Muscle of arm (tissue), 1 donor: ENCODE measurements at regions not wholly inside any gene's neighbourhood (a gene's known extent, or its start where the extent isn't known, plus 50 kb on each side); places are given as distances from the start of the nearest gene placed in this dataset.

Experiments
- DNase-seq: peaks from one replicate; pipeline ENCODE4 v3.0.0-alpha.2; 2013

DNA sequence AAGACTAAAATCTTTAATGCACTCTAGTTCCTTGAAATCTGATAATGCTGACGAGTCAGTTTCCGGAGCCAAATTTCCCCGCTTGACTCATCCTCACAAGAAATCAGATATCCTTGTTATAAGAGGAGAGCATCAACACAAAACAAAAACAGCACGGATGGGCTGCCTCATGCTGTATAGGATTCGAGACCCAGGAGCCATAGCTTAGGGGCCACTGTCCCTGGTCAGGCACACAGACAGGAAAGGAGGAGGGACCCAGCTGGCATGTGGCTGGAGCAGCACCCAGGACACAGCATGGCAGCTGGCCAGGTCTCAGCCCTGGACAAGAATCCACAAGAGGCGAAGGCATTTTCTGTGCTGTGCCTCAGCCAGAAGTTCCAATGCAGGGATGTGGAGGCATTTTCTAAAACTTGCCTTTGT is 110.2 kb upstream of the SPATA13 start:
- no peak for DNase-seq

GRCh38 chr13:24050796-24051715 is 109.5 kb upstream of the SPATA13 start:
- no peak for DNase-seq

GRCh38 chr13:24052547-24053518 is 107.7 kb upstream of the SPATA13 start:
- DNase-seq, result peak; percentile 45

- no peak for DNase-seq
Observed at GRCh38 chr13:24053519-24054251, 106.8 kb upstream of the SPATA13 start.

DNA sequence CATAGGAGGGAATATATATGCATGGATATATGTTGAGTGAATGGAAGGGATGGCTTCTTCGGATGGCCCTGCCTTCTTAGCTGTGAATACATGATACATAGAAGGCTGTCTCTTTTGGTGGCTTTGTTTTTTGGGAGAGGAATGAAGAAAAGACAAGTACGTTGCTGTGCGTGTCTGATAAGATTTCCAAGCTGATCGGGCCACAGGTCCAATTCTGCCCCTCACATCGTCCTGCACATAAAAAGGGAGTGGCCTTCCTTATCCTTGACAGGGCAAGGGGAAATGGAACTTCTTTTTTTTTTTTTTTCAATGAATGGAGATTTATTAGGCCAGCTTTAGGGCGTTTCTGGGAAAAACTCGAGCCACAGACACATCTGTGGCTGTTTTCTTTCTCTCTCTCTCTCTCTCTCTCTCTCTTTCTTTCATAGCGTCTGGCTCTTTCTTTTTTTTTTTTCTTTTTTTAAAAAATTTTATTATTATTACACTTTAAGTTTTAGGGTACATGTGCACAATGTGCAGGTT is 103.8 kb upstream of the SPATA13 start:
- DNase-seq, result no peak

GRCh38 chr13:24060993-24061392 is 99.5 kb upstream of the SPATA13 start:
- no peak for DNase-seq

GRCh38 chr13:24063281-24063877 is 97.1 kb upstream of the SPATA13 start:
- DNase-seq, result no peak

- DNase-seq, result no peak
Observed at GRCh38 chr13:24064371-24064770, 96.1 kb upstream of the SPATA13 start.

- DNase-seq, result no peak
Observed at GRCh38 chr13:24065176-24065575, 95.3 kb upstream of the SPATA13 start.

DNA sequence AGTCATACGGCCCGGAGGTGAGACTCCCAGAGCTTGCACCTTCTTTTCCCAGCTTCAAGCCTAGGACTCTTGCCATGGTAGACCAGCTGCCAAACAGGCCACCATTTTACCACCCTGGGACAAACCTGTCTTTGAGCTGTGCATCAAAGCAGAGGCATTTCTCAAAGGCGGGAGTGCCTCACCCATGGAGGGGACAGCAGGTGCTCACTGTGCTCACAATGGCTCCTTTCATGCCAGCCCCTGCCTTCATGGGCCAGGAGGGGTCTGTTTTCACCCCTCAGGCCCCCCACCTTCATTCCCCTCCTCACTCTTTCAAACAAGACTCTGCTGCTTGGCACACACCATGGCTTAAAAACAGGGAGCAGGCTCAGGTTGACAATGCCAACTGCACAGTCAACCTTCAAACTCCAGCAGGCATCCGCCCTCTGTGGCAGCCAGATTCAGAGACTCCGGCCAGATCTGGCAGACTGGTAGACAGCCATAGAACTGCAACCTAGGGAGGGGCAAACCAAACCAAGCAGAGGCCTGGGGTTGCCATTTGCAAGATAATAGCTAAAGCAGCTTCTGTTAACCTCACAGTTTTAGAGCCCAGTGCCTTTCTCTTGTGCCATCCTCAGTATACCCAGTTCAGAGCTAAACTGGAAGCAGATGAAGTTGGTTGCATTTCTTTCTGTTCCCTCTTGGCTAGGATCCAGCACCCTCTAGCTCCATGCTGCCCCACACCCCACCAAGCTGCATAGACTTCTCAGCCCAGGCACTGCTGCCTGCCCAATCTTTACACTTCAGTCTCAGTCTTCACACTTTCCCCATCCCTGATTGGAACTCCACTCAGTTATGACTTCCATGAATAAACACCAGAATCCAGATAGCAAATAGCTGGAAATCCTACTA is 93.9 kb upstream of the SPATA13 start:
- DNase-seq, result no peak

- no peak for DNase-seq
Observed at GRCh38 chr13:24068472-24068871, 92.0 kb upstream of the SPATA13 start.

DNA sequence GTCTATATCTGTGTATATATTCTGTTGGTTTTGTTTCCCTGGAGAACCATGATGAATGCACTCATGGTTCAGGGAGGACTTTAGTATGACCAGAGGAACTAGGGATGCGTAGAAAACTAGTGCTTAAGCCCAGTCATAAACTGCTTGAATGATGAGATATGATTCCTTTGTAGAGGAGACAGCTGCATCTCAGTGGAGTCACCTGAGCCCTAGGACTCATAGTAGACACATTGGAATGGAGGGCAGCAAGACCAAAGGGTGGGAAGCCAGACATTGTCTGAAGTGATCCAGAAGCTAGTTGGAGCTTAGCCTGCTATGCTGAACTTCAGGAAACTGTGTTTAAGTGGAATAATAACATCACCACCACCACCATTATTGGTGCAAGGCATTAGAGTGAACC is 89.5 kb upstream of the SPATA13 start:
- DNase-seq, result no peak

GRCh38 chr13:24071423-24072075 is 89.0 kb upstream of the SPATA13 start:
- DNase-seq, result no peak

DNA sequence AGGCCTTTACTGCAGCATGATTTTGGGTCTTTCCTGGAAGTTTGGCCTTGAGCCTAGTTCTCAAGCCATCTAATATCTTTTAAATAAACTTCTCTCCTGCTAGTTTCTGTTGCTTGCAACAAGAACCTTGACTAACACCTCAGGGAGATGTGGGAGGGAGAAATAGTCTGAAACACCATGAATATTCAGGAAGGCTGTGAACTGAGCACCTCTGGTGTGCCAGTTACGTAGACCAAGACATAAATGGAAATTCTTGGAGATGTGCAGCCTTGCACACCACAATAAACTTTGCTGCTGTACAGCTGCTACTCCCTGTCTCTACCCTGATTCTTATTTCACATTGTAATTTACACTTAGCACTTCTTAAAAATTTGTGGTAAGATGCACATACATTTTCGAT is 86.9 kb upstream of the SPATA13 start:
- no peak for DNase-seq

DNA sequence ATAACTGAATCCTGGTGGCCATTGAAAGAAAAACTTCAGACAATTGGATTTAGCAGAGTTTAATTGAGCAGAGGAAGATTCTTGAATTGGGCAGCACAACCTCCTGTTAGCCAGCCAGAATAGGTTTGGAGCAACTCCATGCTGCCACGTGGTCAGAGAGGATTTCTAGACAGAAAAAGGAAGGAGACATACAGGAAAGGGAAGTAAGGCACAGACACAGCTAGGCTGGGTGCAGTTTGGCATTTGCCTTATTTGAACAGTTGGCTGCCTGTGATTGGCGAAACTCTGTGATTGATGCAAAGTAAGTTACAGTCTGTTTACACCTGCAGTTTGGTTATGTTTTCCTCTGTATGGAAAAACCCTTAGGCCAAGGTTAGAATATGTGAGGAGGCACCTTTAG is 85.8 kb upstream of the SPATA13 start:
- DNase-seq, result no peak

- no peak for DNase-seq
Observed at GRCh38 chr13:24075137-24075975, 85.2 kb upstream of the SPATA13 start.

DNA sequence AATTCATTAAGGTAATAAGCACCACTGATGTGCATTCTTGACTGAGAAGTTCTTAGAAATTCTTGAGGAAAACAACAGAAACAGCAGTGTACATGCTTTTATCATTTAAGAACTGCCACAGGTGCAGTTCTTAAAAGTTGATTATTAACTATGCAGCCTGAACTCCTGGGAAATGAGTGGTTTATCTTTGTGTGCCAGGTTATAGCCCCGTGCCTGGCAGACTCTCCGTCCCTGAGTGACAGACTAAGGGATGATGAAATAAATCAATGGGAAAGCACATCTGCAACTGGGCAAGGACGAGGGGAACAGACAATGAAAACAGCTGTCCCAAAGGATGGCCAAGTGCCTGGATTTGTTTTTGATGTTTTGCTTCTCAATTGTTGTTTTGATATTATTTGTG is 84.4 kb upstream of the SPATA13 start:
- DNase-seq, result no peak

- no peak for DNase-seq
Observed at GRCh38 chr13:24076636-24077035, 83.9 kb upstream of the SPATA13 start.

GRCh38 chr13:24080134-24080533 is 80.4 kb upstream of the SPATA13 start:
- no peak for DNase-seq
